GM12878 (cell line): ENCODE measurements at regions not wholly inside any gene's neighbourhood (a gene's known extent, or its start where the extent isn't known, plus 50 kb on each side); places are given as distances from the start of the nearest gene placed in this dataset.

Experiments used
- CTCF ChIP-seq, 3 experiments: IDR thresholded peaks in 2 of 3; conservative IDR thresholded peaks in 1 of 3; 2 replicates each; pipeline ENCODE4 v1.5.1; 2011; ENCODE audit warnings: low read depth in 3 of 3, low read length in 3 of 3, mild to moderate bottlenecking in 3 of 3, control low read depth in 2 of 3, moderate library complexity in 2 of 3, inconsistent platforms in 1 of 3, mixed read lengths in 1 of 3; ENCODE audit not compliant: control insufficient read depth in 2 of 3, insufficient read depth in 1 of 3; ENCODE audit errors: extremely low read depth in 1 of 3
- EP300 ChIP-seq, 2 experiments: fragments of 150-350 bp in 1 of 2; IDR thresholded peaks; 2 replicates each; pipeline ENCODE4 v1.6.1; 2011 to 2012; ENCODE audit warnings: low read depth in 2 of 2, low read length in 2 of 2, borderline replicate concordance in 1 of 2, improper control_type of control experiment in 1 of 2, inconsistent platforms in 1 of 2; ENCODE audit not compliant: control insufficient read depth in 1 of 2
- NKRF ChIP-seq: fragments of 450-650 bp; conservative IDR thresholded peaks from 2 replicates; pipeline ENCODE4 v1.6.1; 2017; ENCODE audit warnings: mild to moderate bottlenecking, moderate library complexity
- PBX3 ChIP-seq: IDR thresholded peaks from 2 replicates; pipeline ENCODE4 v1.6.1; 2011; ENCODE audit warnings: mild to moderate bottlenecking, low read depth, low read length, moderate library complexity; ENCODE audit not compliant: insufficient replicate concordance
- RFX5 ChIP-seq: IDR thresholded peaks from 2 replicates; pipeline ENCODE4 v1.6.1; 2011; ENCODE audit warnings: low read depth, low read length, improper control_type of control experiment
- SUPT20H ChIP-seq: IDR thresholded peaks from 2 replicates; pipeline ENCODE4 v1.6.1; 2011; ENCODE audit warnings: low read depth, mild to moderate bottlenecking, low read length, moderate library complexity, borderline replicate concordance; ENCODE audit not compliant: control insufficient read depth
- ZBTB4 ChIP-seq: fragments of 450-650 bp; formaldehyde crosslinking; IDR thresholded peaks from 2 replicates; pipeline ENCODE4 v1.4.0; 2022; ENCODE audit warnings: mild to moderate bottlenecking, moderate library complexity

GRCh38 chr7:23930312-23930711 lies 220.3 kb downstream of the STK31 start:
- TF ChIP-seq RFX5 (no peak), EP300 (IDR thresholded peaks at IDR 0.05; ENCODE audit: borderline replicate concordance in 1 of 2, control insufficient read depth in 1 of 2, low read depth in 2 of 2, low read length in 2 of 2) (no peak), ZBTB4 (CRISPR knock-in tag) (no peak), CTCF (IDR thresholded peaks at IDR 0.05 in 2 of 3, conservative IDR thresholded peaks at IDR 0.05 in 1 of 3; ENCODE audit: control insufficient read depth in 2 of 3, extremely low read depth in 1 of 3, insufficient read depth in 1 of 3, low read depth in 3 of 3, low read length in 3 of 3) (no peak), NKRF (no peak), SUPT20H (no peak), PBX3 (no peak)
